Heart left ventricle (tissue), 13 donors: ENCODE measurements at regions not wholly inside any gene's neighbourhood (a gene's known extent, or its start where the extent isn't known, plus 50 kb on each side); places are given as distances from the start of the nearest gene placed in this dataset.

Experiments used
- CTCF ChIP-seq, 12 donors: fragments of 200-600 bp; sonication (generic) in 4 of 12; IDR thresholded peaks; one replicate each; pipeline versions ENCODE4 v1.5.0 to v1.8.0; 2018 to 2022; ENCODE audit warnings: antibody characterized with exemption in 12 of 12, mild to moderate bottlenecking in 5 of 12
- POLR2A ChIP-seq, 2 donors: fragments of 450-650 bp; IDR thresholded peaks; one replicate each; pipeline ENCODE4 v1.6.1; 2017; ENCODE audit warnings: antibody characterized with exemption in 2 of 2, mild to moderate bottlenecking in 2 of 2, moderate library complexity in 2 of 2
- donor health status: ischemic (EF 13 %, LVEDD 7.1; RV severe dilation, severe dysfunction).
- donor health status: DM: no; HTN: yes; CAD: no.
- donor health status: DM: no; HTN: no; CAD: no.
- donor health status: ischemic (EF 25% LVEDD 6.9; RV normal size, moderate dysfunction).
- donor health status: ischemic (EF 25% LVEDD 5.7; RV mildly dilated, moderate dysfunction).
- donor health status: ischemic (EF 35%, LVEDD 5.7; RV mildly dilated, moderate dysfunction).
- donor health status: nonischemic (EF 11% LVEDD 7.7; RV severe dilation, severe dysfunction).
- donor health status: DM: yes; HTN: yes; CAD: no.
- donor health status: PGD.
- donor health status: ischemic (EF 29% LVEDD 5.4; RV normal size, mild dysfunction).
- donor health status: nonischemic (EF 23%, LVEDD 6.1; RV moderate dilation, normal function).

- TF ChIP-seq CTCF (IDR thresholded peaks at IDR 0.05) (no peak), POLR2A (IDR thresholded peaks at IDR 0.05) (no peak)
Measured at GRCh38 chr2:192669505-192670091, 474.9 kb upstream of the TMEFF2 start.
